AG04450 (cell line): ENCODE measurements at regions not wholly inside any gene's neighbourhood (a gene's known extent, or its start where the extent isn't known, plus 50 kb on each side); places are given as distances from the start of the nearest gene placed in this dataset.
A peak's percentile ranks its signal among the peaks of the same experiment; 100 is the strongest.

Source experiments
- CTCF ChIA-PET: fragments of 300-600, 350-600 bp; formaldehyde crosslinking; extraction: SDS; loops from one replicate; lab custom pipeline; 2022; ENCODE audit warnings: antibody characterized with exemption, inconsistent platforms; lab: Charles Lee
- POLR2A ChIA-PET: fragments of 350-600 bp; formaldehyde crosslinking; extraction: SDS; loops from one replicate; lab custom pipeline; 2021; ENCODE audit warnings: antibody characterized with exemption, inconsistent platforms; lab: Yijun Ruan, JAX
- DNase-seq: peaks from one replicate; pipeline ENCODE4 v3.0.0-alpha.2; 2011; ENCODE audit warnings: low read depth, low spot score
- H3K27ac ChIP-seq: one replicate; pipeline ENCODE4 v1.5.1; 2012; ENCODE audit warnings: low read depth, low read length, control low read depth
- H3K27me3 ChIP-seq: one replicate; pipeline ENCODE4 v1.6.0; 2012; ENCODE audit warnings: low read length; ENCODE audit not compliant: control insufficient read depth, insufficient read depth
- H3K4me3 ChIP-seq: 2 replicates; pipeline ENCODE4 v1.5.1; 2011; ENCODE audit warnings: mild to moderate bottlenecking, low read depth, low read length, control low read depth
- H3K9me3 ChIP-seq: 2 replicates; pipeline ENCODE4 v1.5.1; 2012; ENCODE audit warnings: low read length; ENCODE audit not compliant: control insufficient read depth, insufficient read depth
- TF ChIP-seq, protein P1 (sequence below): IDR thresholded peaks from 2 replicates; pipeline ENCODE4 v1.5.1; 2011; ENCODE audit warnings: low read depth, low read length, control low read depth, inconsistent platforms

DNA sequence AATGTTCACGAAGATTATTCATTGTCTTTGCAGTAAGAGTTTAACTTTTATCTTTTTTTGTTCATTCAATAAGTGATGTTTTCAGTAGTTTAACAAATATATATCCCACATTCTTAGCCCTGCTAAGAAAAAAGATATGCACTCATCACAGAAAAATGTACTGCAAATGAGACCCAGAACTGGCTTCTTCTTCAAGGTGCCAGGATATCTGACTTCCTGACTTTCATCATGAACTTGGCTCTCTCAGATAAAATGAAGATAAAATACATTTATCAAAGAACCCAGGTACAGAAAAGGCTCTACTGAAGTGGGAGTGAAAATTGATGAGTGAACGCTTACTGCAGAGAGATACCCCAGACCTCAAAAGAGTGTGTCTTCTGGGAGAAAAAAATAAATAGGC, 177.8 kb upstream of the DKK2 start:
- TF ChIP-seq, protein P1, sequence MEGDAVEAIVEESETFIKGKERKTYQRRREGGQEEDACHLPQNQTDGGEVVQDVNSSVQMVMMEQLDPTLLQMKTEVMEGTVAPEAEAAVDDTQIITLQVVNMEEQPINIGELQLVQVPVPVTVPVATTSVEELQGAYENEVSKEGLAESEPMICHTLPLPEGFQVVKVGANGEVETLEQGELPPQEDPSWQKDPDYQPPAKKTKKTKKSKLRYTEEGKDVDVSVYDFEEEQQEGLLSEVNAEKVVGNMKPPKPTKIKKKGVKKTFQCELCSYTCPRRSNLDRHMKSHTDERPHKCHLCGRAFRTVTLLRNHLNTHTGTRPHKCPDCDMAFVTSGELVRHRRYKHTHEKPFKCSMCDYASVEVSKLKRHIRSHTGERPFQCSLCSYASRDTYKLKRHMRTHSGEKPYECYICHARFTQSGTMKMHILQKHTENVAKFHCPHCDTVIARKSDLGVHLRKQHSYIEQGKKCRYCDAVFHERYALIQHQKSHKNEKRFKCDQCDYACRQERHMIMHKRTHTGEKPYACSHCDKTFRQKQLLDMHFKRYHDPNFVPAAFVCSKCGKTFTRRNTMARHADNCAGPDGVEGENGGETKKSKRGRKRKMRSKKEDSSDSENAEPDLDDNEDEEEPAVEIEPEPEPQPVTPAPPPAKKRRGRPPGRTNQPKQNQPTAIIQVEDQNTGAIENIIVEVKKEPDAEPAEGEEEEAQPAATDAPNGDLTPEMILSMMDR, result no peak
- CTCF ChIA-PET, result no interaction called here
- POLR2A ChIA-PET, result no interaction called here
- Histone ChIP-seq H3K27me3 (no peaks in the 10 kb centered on the region), H3K9me3 (no peaks in the 10 kb centered on the region), H3K4me3 (no peak overlapping the region), H3K27ac (no peak overlapping the region)
- no peak for DNase-seq

DNA sequence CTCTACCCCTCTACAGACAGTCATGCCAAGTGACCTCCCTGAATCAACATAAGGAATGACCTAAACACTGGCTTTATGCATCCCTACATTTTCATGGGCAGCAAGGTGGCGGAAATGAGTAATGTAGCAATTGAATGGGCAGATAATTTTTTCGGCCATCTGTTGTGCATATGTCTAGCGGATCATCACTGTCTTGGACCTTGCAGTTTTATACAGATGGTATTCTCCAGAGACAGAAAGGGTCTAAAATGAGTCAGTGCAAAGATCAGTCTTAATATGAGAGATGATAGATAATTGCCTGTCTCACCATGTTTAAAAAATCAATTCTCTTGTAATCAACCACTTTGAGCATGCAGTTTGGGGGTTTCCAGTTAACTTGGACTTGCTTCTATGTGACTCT, 177.3 kb upstream of the DKK2 start:
- no peaks in the 10 kb centered on the region for H3K27me3 ChIP-seq
- H3K4me3 ChIP-seq, result no peak overlapping the region
- no peak overlapping the region for H3K27ac ChIP-seq
- TF ChIP-seq, protein P1, result no peak
- POLR2A ChIA-PET, result no interaction called here
- DNase-seq, result no peak
- CTCF ChIA-PET, result no interaction called here
- no peaks in the 10 kb centered on the region for H3K9me3 ChIP-seq

DNA sequence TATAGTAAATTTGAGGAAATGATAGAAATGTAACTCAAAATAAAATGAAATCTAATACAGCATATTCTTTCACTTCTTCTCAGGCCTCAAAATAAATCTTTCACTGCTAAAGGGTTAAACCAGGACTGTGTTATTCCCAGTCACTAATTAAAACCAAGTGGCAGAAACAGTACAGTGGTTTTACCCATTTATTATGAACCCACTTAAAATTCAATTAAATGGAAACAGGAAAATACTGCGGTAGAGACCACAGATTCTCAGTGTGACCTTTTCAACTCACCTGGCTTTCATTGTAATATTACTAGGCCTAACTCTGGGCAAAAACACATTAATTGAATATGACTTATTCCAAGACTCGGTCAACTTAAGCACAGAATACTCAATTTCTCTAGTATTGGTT, 176.5 kb upstream of the DKK2 start:
- no peak for DNase-seq
- Histone ChIP-seq H3K27ac (no peak overlapping the region), H3K27me3 (no peaks in the 10 kb centered on the region), H3K4me3 (no peak overlapping the region), H3K9me3 (no peaks in the 10 kb centered on the region)
- TF ChIP-seq, protein P1, result no peak
- ChIA-PET POLR2A (no interaction called here), CTCF (no interaction called here)

DNA sequence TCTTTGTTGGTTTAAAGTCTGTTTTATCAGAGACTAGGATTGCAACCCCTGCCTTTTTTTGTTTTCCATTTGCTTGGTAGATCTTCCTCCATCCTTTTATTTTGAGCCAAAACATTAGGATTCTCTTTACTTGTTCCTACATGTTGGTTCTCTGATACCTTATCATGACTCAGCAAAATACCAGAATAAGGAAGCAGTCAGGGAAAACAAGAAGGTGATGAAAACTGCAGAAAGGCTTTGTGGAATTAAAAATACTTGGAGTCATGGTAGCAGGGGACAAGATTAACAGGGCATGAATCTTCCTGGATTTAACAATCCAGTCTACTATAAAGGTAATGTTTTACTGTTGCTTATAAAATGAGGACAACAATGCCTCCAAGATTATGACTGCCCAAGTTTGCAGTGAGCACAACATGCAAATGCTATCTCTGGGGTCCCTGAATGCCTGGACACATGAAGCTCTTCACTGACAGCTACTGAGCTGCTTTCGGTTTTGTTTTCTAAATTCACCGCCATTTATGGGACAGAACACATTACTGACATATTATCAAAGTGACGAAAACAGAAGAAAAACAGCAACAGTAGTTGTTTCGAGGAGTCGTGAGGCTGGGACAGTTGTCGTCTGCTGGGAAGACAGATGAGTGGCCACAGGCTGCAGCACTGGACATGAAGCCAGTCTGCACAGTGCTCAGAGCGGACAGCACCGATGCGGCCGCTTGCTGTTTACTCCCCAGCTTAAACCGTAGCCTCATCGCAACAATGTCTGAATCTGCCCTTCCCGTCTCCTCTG, 174.5 kb upstream of the DKK2 start:
- no peaks in the 10 kb centered on the region for H3K9me3 ChIP-seq
- no peak for DNase-seq
- TF ChIP-seq, protein P1, result no peak
- POLR2A ChIA-PET, result no interaction called here
- H3K27ac ChIP-seq, result no peak overlapping the region
- no peaks in the 10 kb centered on the region for H3K27me3 ChIP-seq
- H3K4me3 ChIP-seq, result peak overlapping the region; percentile 56
- CTCF ChIA-PET, result interaction anchor here (1.8 kb wide), 1 partner anchor 28 kb away, joined by 6 read pairs; no protein-coding TSS in a partner anchor

DNA sequence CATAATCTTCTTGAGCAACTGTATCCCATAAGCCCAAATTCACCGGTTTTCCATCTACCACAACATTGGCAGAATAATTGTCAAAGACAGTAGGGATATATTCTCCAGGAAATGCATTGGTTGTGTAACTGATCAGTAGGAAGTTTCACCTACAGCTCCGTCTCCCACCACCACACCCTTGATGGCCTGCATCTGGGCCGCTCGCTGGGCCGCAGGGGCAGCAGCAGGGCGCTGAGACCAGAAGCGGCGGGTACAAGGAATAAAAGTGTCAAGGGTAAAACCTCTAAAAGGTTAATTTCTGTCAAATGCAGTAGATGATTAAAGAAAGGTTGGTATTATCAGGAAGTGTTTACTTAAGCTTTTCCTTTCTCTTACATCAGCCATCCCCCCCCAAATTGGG, 167.6 kb upstream of the DKK2 start:
- ChIA-PET CTCF (no interaction called here), POLR2A (no interaction called here)
- H3K9me3 ChIP-seq, result no peaks in the 10 kb centered on the region; the same call in 1 of the 2 replicates
- H3K27me3 ChIP-seq, result no peaks in the 10 kb centered on the region
- TF ChIP-seq, protein P1, result no peak
- no peak overlapping the region for H3K27ac ChIP-seq
- no peak for DNase-seq
- H3K4me3 ChIP-seq, result no peak overlapping the region
